H1 (cell line): ENCODE measurements at regions not wholly inside any gene's neighbourhood (a gene's known extent, or its start where the extent isn't known, plus 50 kb on each side); places are given as distances from the start of the nearest gene placed in this dataset.

ENCODE experiments used
- CTCF ChIA-PET: fragments of 300-600 bp; sonication (Branson Sonifier 250); formaldehyde crosslinking; loops from one replicate; lab custom pipeline; 2021; ENCODE audit not compliant: partially characterized antibody; lab: Charles Lee
- POLR2A ChIA-PET: fragments of 300-600 bp; sonication (Branson Sonifier 250); formaldehyde crosslinking; loops from one replicate; lab custom pipeline; 2021; ENCODE audit warnings: inconsistent platforms; ENCODE audit not compliant: partially characterized antibody; lab: Charles Lee
- DNase-seq, 2 experiments: peaks; one replicate each; pipeline versions ENCODE4 v3.0.0 to v3.0.0-alpha.2; 2010 to 2022; ENCODE audit warnings: low spot score in 2 of 2, low read depth in 1 of 2, mixed read lengths in 1 of 2
- FAIRE-seq: peaks from 2 replicates; lab custom pipeline; 2011; peaks lifted over from hg19 to GRCh38; lab: Jason Lieb, UNC
- H2AFZ ChIP-seq: 2 replicates; pipeline ENCODE4 v1.8.1; 2012; ENCODE audit warnings: low read length, inconsistent platforms
- H2AK5ac ChIP-seq: 2 replicates; pipeline ENCODE4 v1.6.1; 2013; ENCODE audit warnings: low read depth, low read length
- H2BK120ac ChIP-seq: replicated peaks from 2 replicates; pipeline ENCODE3; 2013; ENCODE audit warnings: low read depth, low read length, inconsistent platforms
- H2BK12ac ChIP-seq: 2 replicates; pipeline ENCODE4 v1.6.1; 2013; ENCODE audit warnings: low read depth, low read length
- H2BK15ac ChIP-seq: 2 replicates; pipeline ENCODE4 v1.6.1; 2013; ENCODE audit warnings: low read length
- H2BK20ac ChIP-seq: 2 replicates; pipeline ENCODE4 v1.6.1; 2013; ENCODE audit warnings: low read length
- H2BK5ac ChIP-seq: 2 replicates; pipeline ENCODE4 v1.6.1; 2013; ENCODE audit warnings: low read depth, low read length
- H3K14ac ChIP-seq: 2 replicates; pipeline ENCODE4 v1.6.1; 2013; ENCODE audit warnings: inconsistent platforms; ENCODE audit not compliant: insufficient read length
- H3K18ac ChIP-seq: 2 replicates; pipeline ENCODE4 v1.6.1; 2013; ENCODE audit warnings: low read length; ENCODE audit errors: extremely low read depth
- H3K23ac ChIP-seq: 2 replicates; pipeline ENCODE4 v1.6.1; 2013; ENCODE audit warnings: inconsistent platforms; ENCODE audit not compliant: insufficient read length
- H3K23me2 ChIP-seq: 2 replicates; pipeline ENCODE4 v1.6.1; 2013; ENCODE audit warnings: low read depth, low read length
- H3K27ac ChIP-seq: 2 replicates; pipeline ENCODE4 v1.6.1; 2011; ENCODE audit warnings: low read depth, low read length, inconsistent platforms
- H3K27me3 ChIP-seq, 4 experiments: replicated peaks in 1 of 4; 1 replicate in 1 of 4; 2 replicates in 3 of 4; pipeline versions ENCODE4 v1.6.1 to v1.8.1; 2011 to 2013; ENCODE audit warnings: low read length in 3 of 4, mild to moderate bottlenecking in 3 of 4, inconsistent platforms in 2 of 4, mixed read lengths in 2 of 4, moderate library complexity in 1 of 4; ENCODE audit not compliant: control insufficient read depth in 3 of 4, insufficient read depth in 3 of 4; ENCODE audit errors: extremely low read depth in 1 of 4
- H3K36me3 ChIP-seq, 4 experiments: 2 replicates each; pipeline versions ENCODE4 v1.6.1 to v1.8.1; 2011 to 2013; ENCODE audit warnings: mild to moderate bottlenecking in 4 of 4, low read length in 3 of 4, moderate library complexity in 2 of 4, control low read depth in 1 of 4, inconsistent platforms in 1 of 4; ENCODE audit not compliant: insufficient read depth in 4 of 4, control insufficient read depth in 2 of 4
- H3K4ac ChIP-seq: replicated peaks from 2 replicates; pipeline ENCODE3; 2013; ENCODE audit warnings: low read length, low read depth, mixed read lengths, inconsistent platforms; ENCODE audit not compliant: insufficient read length
- H3K4me1 ChIP-seq, 4 experiments: replicated peaks in 1 of 4; 1 replicate in 1 of 4; 2 replicates in 3 of 4; pipeline versions ENCODE4 v1.6.1 to v1.8.1; 2011 to 2013; ENCODE audit warnings: low read length in 3 of 4, inconsistent platforms in 2 of 4, mixed read lengths in 1 of 4; ENCODE audit not compliant: insufficient read depth in 4 of 4, control insufficient read depth in 3 of 4
- H3K4me2 ChIP-seq, 2 experiments: 2 replicates each; pipeline versions ENCODE4 v1.6.1 to v1.8.1; 2011 to 2013; ENCODE audit warnings: low read depth in 2 of 2, low read length in 2 of 2, control low read depth in 1 of 2, inconsistent platforms in 1 of 2, mild to moderate bottlenecking in 1 of 2; ENCODE audit not compliant: insufficient read depth in 1 of 2
- H3K4me3 ChIP-seq, 4 experiments: fragments of 200-600, 300-600 bp in 1 of 4; sonication (generic), shearing (Covaris generic), sonication (Bioruptor Twin) in 1 of 4; 2 replicates each; pipeline versions ENCODE4 v1.5.1 to v1.8.1; 2011 to 2016; ENCODE audit warnings: low read length in 4 of 4, low read depth in 3 of 4, control low read depth in 2 of 4, inconsistent platforms in 2 of 4, mild to moderate bottlenecking in 2 of 4, mixed read lengths in 1 of 4, moderate library complexity in 1 of 4; ENCODE audit not compliant: insufficient read depth in 2 of 4; ENCODE audit errors: extremely low read depth in 1 of 4
- H3K56ac ChIP-seq: replicated peaks from 2 replicates; pipeline ENCODE3; 2013; ENCODE audit warnings: low read depth, mild to moderate bottlenecking, mixed read lengths, low read length, inconsistent platforms; ENCODE audit not compliant: insufficient read length
- H3K79me1 ChIP-seq: 2 replicates; pipeline ENCODE4 v1.6.1; 2013; ENCODE audit warnings: low read depth, low read length, control low read depth
- H3K79me2 ChIP-seq, 2 experiments: 2 replicates each; pipeline versions ENCODE4 v1.6.1 to v1.8.1; 2012 to 2013; ENCODE audit warnings: low read length in 2 of 2, mild to moderate bottlenecking in 2 of 2, inconsistent platforms in 1 of 2; ENCODE audit not compliant: insufficient read depth in 2 of 2, control insufficient read depth in 1 of 2
- H3K9ac ChIP-seq, 4 experiments: replicated peaks in 1 of 4; 1 replicate in 1 of 4; 2 replicates in 3 of 4; pipeline versions ENCODE4 v1.6.1 to v1.8.1; 2011 to 2013; ENCODE audit warnings: low read depth in 3 of 4, low read length in 3 of 4, control low read depth in 2 of 4, mild to moderate bottlenecking in 2 of 4, moderate library complexity in 2 of 4, inconsistent platforms in 1 of 4; ENCODE audit errors: extremely low read depth in 1 of 4
- H3K9me3 ChIP-seq, 2 experiments: 2 replicates each; pipeline versions ENCODE4 v1.6.1 to v1.8.1; 2012 to 2013; ENCODE audit warnings: mild to moderate bottlenecking in 2 of 2, moderate library complexity in 2 of 2, control low read depth in 1 of 2, inconsistent platforms in 1 of 2, low read depth in 1 of 2, low read length in 1 of 2, mixed read lengths in 1 of 2; ENCODE audit not compliant: insufficient read depth in 2 of 2
- H4K20me1 ChIP-seq, 2 experiments: replicated peaks in 1 of 2; 2 replicates each; pipeline versions ENCODE3 to v1.8.1; 2011 to 2013; ENCODE audit warnings: inconsistent platforms in 2 of 2, low read length in 2 of 2, mild to moderate bottlenecking in 1 of 2; ENCODE audit not compliant: insufficient read depth in 2 of 2, control insufficient read depth in 1 of 2
- H4K5ac ChIP-seq: 2 replicates; pipeline ENCODE4 v1.6.1; 2013; ENCODE audit warnings: low read length, low read depth, mixed read lengths, inconsistent platforms; ENCODE audit not compliant: insufficient read length
- H4K8ac ChIP-seq: 2 replicates; pipeline ENCODE4 v1.8.0; 2013; ENCODE audit warnings: mild to moderate bottlenecking, moderate library complexity, low read length, inconsistent platforms; ENCODE audit not compliant: insufficient read depth; ENCODE audit errors: extremely low read depth
- H4K91ac ChIP-seq: replicated peaks from 2 replicates; pipeline ENCODE3; 2013; ENCODE audit warnings: low read length, mixed read lengths, inconsistent platforms; ENCODE audit not compliant: insufficient read length
- BRCA1 ChIP-seq: IDR thresholded peaks from 2 replicates; pipeline ENCODE4 v1.6.1; 2012; ENCODE audit warnings: low read depth, low read length, improper control_type of control experiment
- EZH2 ChIP-seq: fragments of 200-600 bp; sonication (generic); IDR thresholded peaks from 2 replicates; pipeline ENCODE4 v1.7.1; 2012; ENCODE audit warnings: low read depth, mild to moderate bottlenecking, moderate library complexity, low read length, inconsistent platforms; ENCODE audit not compliant: severe bottlenecking
- FOSL1 ChIP-seq: IDR thresholded peaks from 2 replicates; pipeline ENCODE4 v1.6.1; 2011; ENCODE audit warnings: mild to moderate bottlenecking, low read depth, low read length, moderate library complexity; ENCODE audit not compliant: insufficient read depth
- POU5F1 ChIP-seq: IDR thresholded peaks from 2 replicates; pipeline ENCODE4 v1.6.1; 2011; ENCODE audit warnings: low read depth, mild to moderate bottlenecking, low read length, moderate library complexity
- SIRT6 ChIP-seq: IDR thresholded peaks from one replicate; pipeline ENCODE4 v1.7.1; 2012; ENCODE audit warnings: low read length, inconsistent platforms
- TAF1 ChIP-seq: IDR thresholded peaks from 2 replicates; pipeline ENCODE4 v1.6.1; 2011; ENCODE audit warnings: mild to moderate bottlenecking, low read depth, low read length
- TAF7 ChIP-seq: optimal IDR thresholded peaks from 2 replicates; pipeline ENCODE3; 2011; ENCODE audit warnings: low read depth, mild to moderate bottlenecking, inconsistent platforms, low read length, moderate library complexity, borderline replicate concordance
- TBP ChIP-seq: IDR thresholded peaks from 2 replicates; pipeline ENCODE4 v1.6.1; 2011; ENCODE audit warnings: low read depth, low read length, improper control_type of control experiment
- USF2 ChIP-seq: IDR thresholded peaks from 2 replicates; pipeline ENCODE4 v1.6.1; 2011; ENCODE audit warnings: low read length, improper control_type of control experiment
- whole genome bisulfite sequencing, 2 experiments: shearing (Covaris generic) in 1 of 2; methylation state at CpG; one replicate each; pipeline versions ENCODE4 v1.1.6 to v1.1.7; 2013 to 2015; ENCODE audit warnings: low lambda C conversion rate in 2 of 2, mixed read lengths in 2 of 2, inconsistent platforms in 1 of 2, low coverage in 1 of 2, missing lambda C conversion rate in 1 of 2; ENCODE audit not compliant: insufficient replicate concordance in 2 of 2, insufficient coverage in 1 of 2, insufficient read length in 1 of 2; ENCODE audit errors: extremely low coverage in 1 of 2, missing lambda C conversion rate in 1 of 2; 5-methylcytosine and 5-hydroxymethylcytosine counted together

DNA sequence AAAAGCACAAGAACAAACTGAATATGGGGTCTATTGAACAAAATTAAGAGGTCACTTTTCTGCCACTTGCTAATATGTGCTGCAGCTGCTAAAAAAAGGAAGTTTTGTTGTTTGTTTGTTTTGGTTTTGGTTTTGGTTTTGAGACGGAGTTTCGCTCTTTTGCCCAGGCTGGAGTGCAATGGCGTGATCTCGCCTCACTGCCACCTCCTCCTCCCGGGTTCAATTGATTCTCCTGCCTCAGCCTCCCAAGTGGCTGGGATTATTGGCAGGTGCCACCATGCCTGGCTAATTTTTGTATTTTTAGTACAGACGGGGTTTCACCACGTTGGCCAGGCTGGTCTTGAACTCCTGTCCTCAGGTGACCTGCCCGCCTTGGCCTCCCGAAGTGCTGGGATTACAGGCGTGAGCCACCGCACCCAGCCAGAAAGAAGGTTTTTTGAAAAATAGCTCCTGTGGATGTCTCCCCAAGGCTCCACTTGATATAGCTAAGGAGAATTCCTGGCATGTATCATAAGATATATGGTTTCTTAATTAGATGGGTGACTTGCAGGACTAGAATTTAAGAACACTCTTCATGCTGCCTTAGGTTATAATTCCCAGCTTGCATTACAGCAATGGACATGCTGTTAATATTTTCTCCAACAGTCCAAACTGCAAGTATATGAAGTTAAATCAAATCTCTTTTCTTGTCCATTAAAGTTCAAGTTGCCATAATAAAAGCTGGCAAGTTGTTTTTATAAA is 237.6 kb upstream of the AMIGO2 start:
- no peak for TF ChIP-seq USF2
- TF ChIP-seq TAF1: no peak
- TF ChIP-seq TBP: no peak
- TF ChIP-seq BRCA1: no peak
- no peak for TF ChIP-seq FOSL1
- no peak for TF ChIP-seq SIRT6
- no peak for TF ChIP-seq TAF7
- TF ChIP-seq EZH2: no peak
- TF ChIP-seq POU5F1: no peak
- Histone ChIP-seq H2AK5ac (no peak overlapping the region), H3K79me2 (no peaks in the 10 kb centered on the region), H4K91ac (no peak overlapping the region), H4K5ac (no peak overlapping the region), H3K56ac (no peak overlapping the region), H3K27me3 (no peaks in the 10 kb centered on the region), H3K18ac (no peak overlapping the region), H3K4me2 (no peak overlapping the region), H2BK15ac (no peak overlapping the region), H3K27ac (no peak overlapping the region), H2AFZ (no peak overlapping the region), H3K4me3 (no peak overlapping the region), H3K23me2 (no peaks in the 10 kb centered on the region), H3K23ac (no peak overlapping the region), H3K9me3 (no peaks in the 10 kb centered on the region), H3K9ac (no peak overlapping the region), H3K79me1 (no peaks in the 10 kb centered on the region), H3K4ac (no peak overlapping the region), H2BK20ac (no peak overlapping the region), H2BK120ac (no peak overlapping the region), H4K8ac (no peak overlapping the region), H3K36me3 (no peaks in the 10 kb centered on the region), H4K20me1 (no peaks in the 10 kb centered on the region), H2BK5ac (no peak overlapping the region), H3K14ac (no peak overlapping the region), H3K4me1 (no peaks in the 10 kb centered on the region), H2BK12ac (no peak overlapping the region)
- DNase-seq (no peak), FAIRE-seq (no peak)
- WGBS, 2 experiments: 95% methylated on average over 11 of the region's 11 CpGs; no CpG with 5 or more reads in 1 of the 2 experiments
- ChIA-PET POLR2A (no interaction called here), CTCF (interaction anchor here (0.9 kb wide), 2 partner anchors 10 to 192 kb away, joined by 3 read pairs; no protein-coding TSS in a partner anchor)
